Suppressor macrophage treated with lipopolysaccharide for 1 hour (primary cell): ENCODE measurements at regions not wholly inside any gene's neighbourhood (a gene's known extent, or its start where the extent isn't known, plus 50 kb on each side); places are given as distances from the start of the nearest gene placed in this dataset.

Experiments used
- DNase-seq, 3 donors: peaks; one replicate each; pipeline ENCODE4 v3.0.0-alpha.2; 2020 to 2022

GRCh38 chr7:114755856-114756255, 166.0 kb upstream of the MDFIC start:
- DNase-seq: no peak

GRCh38 chr7:114758661-114759227, 163.2 kb upstream of the MDFIC start:
- no peak for DNase-seq

- DNase-seq: no peak
Measured at GRCh38 chr7:114759347-114760062, 162.4 kb upstream of the MDFIC start.

- no peak for DNase-seq
Measured at GRCh38 chr7:114760477-114760876, 161.4 kb upstream of the MDFIC start.

GRCh38 chr7:114761973-114762372, 159.9 kb upstream of the MDFIC start:
- no peak for DNase-seq

GRCh38 chr7:114765331-114766040, 156.4 kb upstream of the MDFIC start:
- no peak for DNase-seq

- DNase-seq: no peak
Measured at GRCh38 chr7:114766041-114766356, 155.9 kb upstream of the MDFIC start.

GRCh38 chr7:114777288-114777687, 144.6 kb upstream of the MDFIC start:
- no peak for DNase-seq

- DNase-seq: no peak
Measured at GRCh38 chr7:114783508-114783907, 138.4 kb upstream of the MDFIC start.

GRCh38 chr7:114784177-114784576, 137.7 kb upstream of the MDFIC start:
- no peak for DNase-seq

GRCh38 chr7:114784746-114785145, 137.1 kb upstream of the MDFIC start:
- no peak for DNase-seq

- DNase-seq: no peak
Measured at GRCh38 chr7:114785496-114785895, 136.4 kb upstream of the MDFIC start.

GRCh38 chr7:114786455-114786854, 135.4 kb upstream of the MDFIC start:
- DNase-seq: no peak

GRCh38 chr7:114787556-114787955, 134.3 kb upstream of the MDFIC start:
- no peak for DNase-seq

GRCh38 chr7:114788706-114789105, 133.2 kb upstream of the MDFIC start:
- no peak for DNase-seq

- no peak for DNase-seq
Measured at GRCh38 chr7:114789161-114789560, 132.7 kb upstream of the MDFIC start.

GRCh38 chr7:114789871-114790311, 132.0 kb upstream of the MDFIC start:
- no peak for DNase-seq

GRCh38 chr7:114790521-114790920, 131.4 kb upstream of the MDFIC start:
- no peak for DNase-seq

GRCh38 chr7:114791771-114792170, 130.1 kb upstream of the MDFIC start:
- no peak for DNase-seq

- DNase-seq: no peak
Measured at GRCh38 chr7:114793155-114793845, 128.6 kb upstream of the MDFIC start.

GRCh38 chr7:114795475-114795874, 126.4 kb upstream of the MDFIC start:
- no peak for DNase-seq

GRCh38 chr7:114799628-114800028, 122.3 kb upstream of the MDFIC start:
- no peak for DNase-seq

- no peak for DNase-seq
Measured at GRCh38 chr7:114802632-114803031, 119.3 kb upstream of the MDFIC start.
